SU-DHL-6 (cell line): ENCODE measurements at regions not wholly inside any gene's neighbourhood (a gene's known extent, or its start where the extent isn't known, plus 50 kb on each side); places are given as distances from the start of the nearest gene placed in this dataset.

Experiments used
- CTCF ChIP-seq: fragments of 200-600 bp; sonication (generic); IDR thresholded peaks from one replicate; pipeline ENCODE4 v1.5.1; 2017; ENCODE audit warnings: antibody characterized with exemption, mild to moderate bottlenecking, low read length, moderate library complexity; ENCODE audit not compliant: insufficient read depth, poor library complexity, severe bottlenecking
- EZH2phosphoT487 ChIP-seq: fragments of 200-600 bp; sonication (generic), shearing (Covaris generic); conservative IDR thresholded peaks from 2 replicates; pipeline ENCODE4 v1.6.1; 2018; ENCODE audit warnings: mild to moderate bottlenecking, antibody characterized with exemption, low read length, moderate library complexity, mixed read lengths

DNA sequence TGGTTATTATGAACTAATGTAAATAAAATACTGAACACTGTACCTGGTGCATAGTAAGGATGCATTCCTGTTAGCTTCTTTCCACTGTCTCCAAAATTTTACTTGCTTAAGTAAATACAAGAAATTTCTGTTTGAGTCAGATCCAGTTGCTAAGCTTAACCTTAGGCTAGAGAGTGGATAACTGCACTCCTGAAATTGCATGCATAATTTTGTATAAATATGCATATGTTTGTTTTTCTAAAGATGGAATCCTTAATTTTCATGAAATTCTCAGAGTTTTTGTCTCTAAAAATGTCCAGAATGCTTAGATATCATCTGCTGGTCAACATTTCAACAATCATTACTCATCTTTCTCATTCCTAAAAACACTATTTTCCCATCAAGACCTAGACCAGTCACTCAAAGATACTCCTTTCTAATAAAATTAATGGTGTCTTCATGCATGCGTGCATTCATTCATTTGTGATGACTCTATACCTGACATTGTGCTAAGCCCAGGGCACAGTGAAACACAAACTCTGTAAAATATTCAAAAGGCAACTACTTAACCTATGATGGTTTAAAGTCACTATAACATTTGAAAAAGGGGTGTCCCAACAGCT is 284.8 kb downstream of the SEC61B start:
- TF ChIP-seq CTCF = no peak
- no peak for TF ChIP-seq EZH2phosphoT487
